ENCODE measurements at regions not wholly inside any gene's neighbourhood (a gene's known extent, or its start where the extent isn't known, plus 50 kb on each side); places are given as distances from the start of the nearest gene placed in this dataset.
"Not testable (repeated sequence)": the region's sequence is repeated elsewhere in the genome, so short reads cannot be mapped to it uniquely, and the experiment has no call there.

GRCh38 chr6:121596441-121596840 lies 161.0 kb downstream of the GJA1 start:
- ChIA-PET POLR2A (no interaction called here), CTCF (no interaction called here)
- Histone ChIP-seq H3K36me3 (ENCODE audit: control insufficient read depth in 2 of 2, insufficient read depth in 1 of 2, low read length in 2 of 2) (no peaks in the 10 kb centered on the region), H3K4me3 (ENCODE audit: low read depth, low read length) (no peak overlapping the region), H3K27ac (ENCODE audit: extremely low read depth, low read depth, low read length) (no peak overlapping the region), H3K9me3 (ENCODE audit: control insufficient read depth, insufficient read depth, low read depth, low read length) (no peaks in the 10 kb centered on the region), H3K4me1 (ENCODE audit: control insufficient read depth, insufficient read depth, low read length) (no peaks in the 10 kb centered on the region)
- TF ChIP-seq TSHZ1 (tag by site-specific recombination; IDR thresholded peaks at IDR 0.05; ENCODE audit: borderline replicate concordance) (no peak), GLIS1 (tag by site-specific recombination; IDR thresholded peaks at IDR 0.05) (peak; percentile 26; the same call in 1 of the 2 replicates)

GRCh38 chr6:121597654-121598053 lies 162.2 kb downstream of the GJA1 start:
- Histone ChIP-seq H3K27ac (ENCODE audit: extremely low read depth, low read depth, low read length) (no peak overlapping the region), H3K4me3 (ENCODE audit: low read depth, low read length) (no peak overlapping the region), H3K9me3 (ENCODE audit: control insufficient read depth, insufficient read depth, low read depth, low read length) (no peaks in the 10 kb centered on the region), H3K4me1 (ENCODE audit: control insufficient read depth, insufficient read depth, low read length) (no peaks in the 10 kb centered on the region), H3K36me3 (ENCODE audit: control insufficient read depth in 2 of 2, insufficient read depth in 1 of 2, low read length in 2 of 2) (no peaks in the 10 kb centered on the region)
- ChIA-PET CTCF (no interaction called here), POLR2A (no interaction called here)
- no peak for TF ChIP-seq ZFHX2 (tag by site-specific recombination; conservative IDR thresholded peaks at IDR 0.05)
- no peak for TF ChIP-seq ZNF707 (tag by site-specific recombination; IDR thresholded peaks at IDR 0.05)
- TF ChIP-seq ZNF624 (tag by site-specific recombination; IDR thresholded peaks at IDR 0.05) = no peak
- TF ChIP-seq MZF1 (tag by site-specific recombination; IDR thresholded peaks at IDR 0.05; ENCODE audit: borderline replicate concordance) = no peak
- no peak for TF ChIP-seq ZNF658 (tag by site-specific recombination; IDR thresholded peaks at IDR 0.05)
- TF ChIP-seq ZSCAN5A (tag by site-specific recombination; IDR thresholded peaks at IDR 0.05) = no peak
- TF ChIP-seq ZNF26 (tag by site-specific recombination; IDR thresholded peaks at IDR 0.05) = no peak
- no peak for TF ChIP-seq ZNF311 (tag by site-specific recombination; IDR thresholded peaks at IDR 0.05; ENCODE audit: borderline replicate concordance)
- no peak for TF ChIP-seq ZNF211 (tag by site-specific recombination; IDR thresholded peaks at IDR 0.05; ENCODE audit: low read depth)
- TF ChIP-seq ZNF623 (tag by site-specific recombination; IDR thresholded peaks at IDR 0.05) = no peak
- TF ChIP-seq SP3 (tag by site-specific recombination; IDR thresholded peaks at IDR 0.05) = no peak
- no peak for TF ChIP-seq PRDM6 (tag by site-specific recombination; IDR thresholded peaks at IDR 0.05)
- no peak for TF ChIP-seq ZFP41 (tag by site-specific recombination; IDR thresholded peaks at IDR 0.05; ENCODE audit: borderline replicate concordance)
- no peak for TF ChIP-seq ZFP3 (tag by site-specific recombination; IDR thresholded peaks at IDR 0.05; ENCODE audit: low read depth)
- no peak for TF ChIP-seq ZNF843 (tag by site-specific recombination; IDR thresholded peaks at IDR 0.05)
- no peak for TF ChIP-seq YY2 (tag by site-specific recombination; IDR thresholded peaks at IDR 0.05)
- TF ChIP-seq ZSCAN18 (tag by site-specific recombination; IDR thresholded peaks at IDR 0.05) = no peak
- TF ChIP-seq ZNF24 (tag by site-specific recombination; IDR thresholded peaks at IDR 0.05) = no peak
- no peak for TF ChIP-seq ZNF112 (tag by site-specific recombination; IDR thresholded peaks at IDR 0.05)
- TF ChIP-seq OVOL3 (tag by site-specific recombination; IDR thresholded peaks at IDR 0.05) = no peak

- H3K4me3 ChIP-seq (ENCODE audit: low read depth, low read length); H3K4me1 ChIP-seq (ENCODE audit: control insufficient read depth, insufficient read depth, low read length); H3K9me3 ChIP-seq (ENCODE audit: control insufficient read depth, insufficient read depth, low read depth, low read length); H3K27ac ChIP-seq (ENCODE audit: extremely low read depth, low read depth, low read length); H3K36me3 ChIP-seq (ENCODE audit: control insufficient read depth in 2 of 2, insufficient read depth in 1 of 2, low read length in 2 of 2); POLR2A ChIA-PET; CTCF ChIA-PET: not testable (repeated sequence)
These were observed 163.9 kb downstream of the GJA1 start for GRCh38 chr6:121599331-121599730.
